PC-9 (cell line): ENCODE measurements at regions not wholly inside any gene's neighbourhood (a gene's known extent, or its start where the extent isn't known, plus 50 kb on each side); places are given as distances from the start of the nearest gene placed in this dataset.

Source experiments
- EZH2 ChIP-seq: fragments of 200-600 bp; sonication (generic); IDR thresholded peaks from 2 replicates; pipeline ENCODE4 v1.8.0; 2017; ENCODE audit warnings: antibody characterized with exemption, low read depth
- TF ChIP-seq, protein P1 (sequence below): fragments of 200-600 bp; sonication (generic); conservative IDR thresholded peaks from 2 replicates; pipeline ENCODE4 v1.6.1; 2017; ENCODE audit warnings: mixed run types, antibody characterized with exemption, mild to moderate bottlenecking, moderate library complexity

DNA sequence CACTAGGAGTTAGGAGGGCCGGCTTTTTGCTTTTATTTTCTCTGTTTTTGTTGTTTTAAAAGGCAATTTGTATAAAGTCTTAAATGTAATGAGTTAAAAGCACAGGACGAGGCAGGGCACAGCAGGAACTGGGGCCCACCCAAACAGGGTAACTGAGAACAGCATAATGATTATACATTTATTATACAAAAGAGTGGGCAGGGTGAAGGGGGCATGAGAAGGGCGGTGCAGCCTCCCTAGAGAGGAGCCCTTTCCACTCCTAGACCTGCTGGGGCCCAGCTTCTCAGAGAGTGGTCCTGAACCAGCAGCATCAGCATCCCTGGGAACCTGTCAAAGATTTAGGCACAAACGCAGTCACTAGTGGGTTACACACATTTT lies 438.0 kb downstream of the AGTPBP1 start:
- TF ChIP-seq, protein P1, sequence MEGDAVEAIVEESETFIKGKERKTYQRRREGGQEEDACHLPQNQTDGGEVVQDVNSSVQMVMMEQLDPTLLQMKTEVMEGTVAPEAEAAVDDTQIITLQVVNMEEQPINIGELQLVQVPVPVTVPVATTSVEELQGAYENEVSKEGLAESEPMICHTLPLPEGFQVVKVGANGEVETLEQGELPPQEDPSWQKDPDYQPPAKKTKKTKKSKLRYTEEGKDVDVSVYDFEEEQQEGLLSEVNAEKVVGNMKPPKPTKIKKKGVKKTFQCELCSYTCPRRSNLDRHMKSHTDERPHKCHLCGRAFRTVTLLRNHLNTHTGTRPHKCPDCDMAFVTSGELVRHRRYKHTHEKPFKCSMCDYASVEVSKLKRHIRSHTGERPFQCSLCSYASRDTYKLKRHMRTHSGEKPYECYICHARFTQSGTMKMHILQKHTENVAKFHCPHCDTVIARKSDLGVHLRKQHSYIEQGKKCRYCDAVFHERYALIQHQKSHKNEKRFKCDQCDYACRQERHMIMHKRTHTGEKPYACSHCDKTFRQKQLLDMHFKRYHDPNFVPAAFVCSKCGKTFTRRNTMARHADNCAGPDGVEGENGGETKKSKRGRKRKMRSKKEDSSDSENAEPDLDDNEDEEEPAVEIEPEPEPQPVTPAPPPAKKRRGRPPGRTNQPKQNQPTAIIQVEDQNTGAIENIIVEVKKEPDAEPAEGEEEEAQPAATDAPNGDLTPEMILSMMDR: no peak
- TF ChIP-seq EZH2: no peak
